Hepatocyte (in vitro differentiated cells): ENCODE measurements at regions not wholly inside any gene's neighbourhood (a gene's known extent, or its start where the extent isn't known, plus 50 kb on each side); places are given as distances from the start of the nearest gene placed in this dataset.
A peak's percentile ranks its signal among the peaks of the same experiment; 100 is the strongest.

Experiments used
- DNase-seq: peaks from one replicate; pipeline ENCODE4 v3.0.0-alpha.2; 2016; ENCODE audit warnings: low spot score
- H2AFZ ChIP-seq: fragments of 200-600 bp; sonication (generic); 2 replicates; pipeline ENCODE4 v1.6.0; 2016; ENCODE audit warnings: antibody characterized with exemption, mild to moderate bottlenecking
- H3K27ac ChIP-seq: fragments of 200-600 bp; sonication (generic); 2 replicates; pipeline ENCODE4 v1.5.1; 2016; ENCODE audit warnings: mild to moderate bottlenecking
- H3K27me3 ChIP-seq: fragments of 200-600 bp; sonication (generic); 2 replicates; pipeline ENCODE4 v1.6.1; 2016
- H3K36me3 ChIP-seq: fragments of 200-600 bp; sonication (generic); replicated peaks from 2 replicates; pipeline ENCODE4 v1.5.1; 2016; ENCODE audit warnings: low read depth; ENCODE audit not compliant: insufficient read depth
- H3K4me1 ChIP-seq: fragments of 200-600 bp; sonication (generic); 2 replicates; pipeline ENCODE4 v1.5.1; 2016; ENCODE audit warnings: mild to moderate bottlenecking, moderate library complexity; ENCODE audit not compliant: insufficient read depth
- H3K4me2 ChIP-seq: fragments of 200-600 bp; sonication (generic); 2 replicates; pipeline ENCODE4 v1.6.0; 2016
- H3K4me3 ChIP-seq: fragments of 200-600 bp; sonication (generic); 2 replicates; pipeline ENCODE4 v1.5.1; 2016; ENCODE audit warnings: mild to moderate bottlenecking
- H3K79me2 ChIP-seq: fragments of 200-600 bp; sonication (generic); 2 replicates; pipeline ENCODE4 v1.6.0; 2017; ENCODE audit warnings: mild to moderate bottlenecking
- H3K9me2 ChIP-seq: fragments of 200-600 bp; sonication (generic); replicated peaks from 2 replicates; pipeline ENCODE4 v1.6.0; 2017; ENCODE audit warnings: mild to moderate bottlenecking; ENCODE audit not compliant: insufficient read depth
- H3K9me3 ChIP-seq: fragments of 200-600 bp; sonication (generic); 2 replicates; pipeline ENCODE4 v1.5.1; 2016; ENCODE audit warnings: low read depth, mild to moderate bottlenecking
- H4K20me1 ChIP-seq: fragments of 200-600 bp; sonication (generic); 2 replicates; pipeline ENCODE4 v1.6.0; 2016; ENCODE audit warnings: mild to moderate bottlenecking; ENCODE audit not compliant: insufficient read depth, poor library complexity, severe bottlenecking
- EZH2 ChIP-seq: fragments of 200-600 bp; sonication (generic); IDR thresholded peaks from 2 replicates; pipeline ENCODE4 v1.6.1; 2016; ENCODE audit warnings: antibody characterized with exemption, mild to moderate bottlenecking, borderline replicate concordance
- EZH2phosphoT487 ChIP-seq: fragments of 200-600 bp; sonication (generic); IDR thresholded peaks from one replicate; pipeline ENCODE4 v1.6.1; 2018; ENCODE audit warnings: antibody characterized with exemption, mild to moderate bottlenecking, low read depth, moderate library complexity; ENCODE audit not compliant: unreplicated experiment, severe bottlenecking
- WGBS: methylation state at CpG from one replicate; pipeline ENCODE4 v1.1.6; 2016; ENCODE audit warnings: low lambda C conversion rate; ENCODE audit errors: missing lambda C conversion rate; 5-methylcytosine and 5-hydroxymethylcytosine counted together
- TF ChIP-seq, protein P1 (sequence below): fragments of 200-600 bp; sonication (generic); IDR thresholded peaks from 2 replicates; pipeline ENCODE4 v1.5.1; 2016; ENCODE audit warnings: antibody characterized with exemption, mild to moderate bottlenecking; ENCODE audit not compliant: poor library complexity

DNA sequence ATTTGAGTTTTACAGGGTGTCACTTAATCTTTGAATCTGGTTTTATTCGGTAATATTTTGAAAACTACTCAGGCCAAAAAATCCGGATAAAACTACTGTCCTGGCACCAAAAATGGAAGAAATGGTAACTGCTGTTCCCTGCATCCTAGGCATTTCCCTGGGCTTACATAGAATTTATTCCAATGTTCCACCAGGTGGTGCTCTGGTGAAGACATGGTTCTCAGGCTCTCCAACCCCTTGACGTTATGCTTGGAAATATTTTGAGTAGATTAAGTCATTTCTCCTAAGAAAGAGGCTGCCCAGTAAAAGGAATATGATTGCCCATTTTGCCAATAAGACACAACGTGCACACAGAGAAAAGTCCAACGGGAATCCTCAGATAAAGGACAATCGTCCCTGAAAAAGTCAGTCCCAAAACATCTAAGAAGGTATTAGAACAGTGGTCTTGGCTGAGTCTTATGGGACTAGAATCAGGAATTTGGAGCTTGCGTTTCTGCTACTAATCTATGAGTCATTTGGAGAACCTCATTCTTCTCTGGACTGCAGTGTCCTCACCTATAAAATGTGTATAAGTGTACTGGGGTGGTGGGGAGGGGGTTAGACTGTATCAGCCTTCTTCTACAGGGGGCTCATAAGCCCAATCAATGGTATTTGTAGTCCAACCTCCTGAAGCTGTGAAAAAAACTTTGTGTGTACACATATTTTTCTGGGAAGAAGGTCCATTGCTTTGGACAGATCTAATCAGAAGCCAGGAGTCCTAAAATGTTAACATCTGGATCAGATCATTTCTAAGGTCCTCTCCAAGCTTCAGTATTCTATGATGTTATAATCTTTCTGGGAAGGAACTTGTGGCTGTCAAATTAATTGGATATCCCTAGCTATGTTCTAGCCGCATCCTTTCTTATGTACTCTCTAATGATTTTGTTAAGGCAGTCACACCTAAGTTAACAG, 131.0 kb upstream of the BMP2 start:
- WGBS, result 49% methylated on average over 8 of the region's 8 CpGs
- DNase-seq, result peak; percentile 81

DNA sequence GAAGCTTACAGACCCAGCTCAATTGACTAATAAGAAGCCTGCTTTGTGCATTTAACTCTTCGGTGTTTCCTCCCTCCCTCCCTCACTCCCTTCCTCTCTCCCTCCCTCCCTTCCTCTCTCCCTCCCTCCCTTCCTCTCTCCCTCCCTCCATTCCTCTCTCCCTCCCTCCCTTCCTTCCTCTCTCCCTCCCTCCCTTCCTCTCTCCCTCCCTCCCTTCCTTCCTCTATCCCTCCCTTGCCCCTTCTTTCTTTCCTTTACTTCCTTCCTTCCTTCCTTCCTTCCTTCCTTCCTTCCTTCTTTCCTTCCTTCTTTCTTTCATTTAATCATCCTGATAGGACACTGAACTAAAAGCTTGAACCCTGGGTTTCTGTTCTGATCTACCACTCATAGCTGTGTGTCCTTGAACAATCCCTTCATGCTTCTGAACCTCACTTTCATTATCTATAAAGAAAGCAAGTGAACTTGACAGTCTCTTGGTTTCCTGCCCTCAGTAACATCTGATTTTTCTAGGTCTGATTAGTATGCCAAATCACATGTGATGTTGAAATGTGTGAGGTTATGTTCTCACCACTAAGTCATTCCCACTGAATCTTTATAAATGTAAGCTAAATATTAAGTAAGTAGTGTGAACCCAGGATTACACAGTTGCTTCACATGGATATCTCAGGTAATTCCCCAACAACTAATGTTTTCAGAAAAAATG, 132.3 kb upstream of the BMP2 start:
- H3K4me1 ChIP-seq, result peaks cover 11% of the 10 kb centered on the region
- H3K79me2 ChIP-seq, result no peaks in the 10 kb centered on the region
- H2AFZ ChIP-seq, result no peak overlapping the region
- DNase-seq, result no peak
- no peak overlapping the region for H3K27ac ChIP-seq
- no peaks in the 10 kb centered on the region for H4K20me1 ChIP-seq
- TF ChIP-seq, protein P1, sequence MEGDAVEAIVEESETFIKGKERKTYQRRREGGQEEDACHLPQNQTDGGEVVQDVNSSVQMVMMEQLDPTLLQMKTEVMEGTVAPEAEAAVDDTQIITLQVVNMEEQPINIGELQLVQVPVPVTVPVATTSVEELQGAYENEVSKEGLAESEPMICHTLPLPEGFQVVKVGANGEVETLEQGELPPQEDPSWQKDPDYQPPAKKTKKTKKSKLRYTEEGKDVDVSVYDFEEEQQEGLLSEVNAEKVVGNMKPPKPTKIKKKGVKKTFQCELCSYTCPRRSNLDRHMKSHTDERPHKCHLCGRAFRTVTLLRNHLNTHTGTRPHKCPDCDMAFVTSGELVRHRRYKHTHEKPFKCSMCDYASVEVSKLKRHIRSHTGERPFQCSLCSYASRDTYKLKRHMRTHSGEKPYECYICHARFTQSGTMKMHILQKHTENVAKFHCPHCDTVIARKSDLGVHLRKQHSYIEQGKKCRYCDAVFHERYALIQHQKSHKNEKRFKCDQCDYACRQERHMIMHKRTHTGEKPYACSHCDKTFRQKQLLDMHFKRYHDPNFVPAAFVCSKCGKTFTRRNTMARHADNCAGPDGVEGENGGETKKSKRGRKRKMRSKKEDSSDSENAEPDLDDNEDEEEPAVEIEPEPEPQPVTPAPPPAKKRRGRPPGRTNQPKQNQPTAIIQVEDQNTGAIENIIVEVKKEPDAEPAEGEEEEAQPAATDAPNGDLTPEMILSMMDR, result no peak
- TF ChIP-seq EZH2, result no peak
- no peak for TF ChIP-seq EZH2phosphoT487
- no peak overlapping the region for H3K4me2 ChIP-seq
- H3K27me3 ChIP-seq, result no peaks in the 10 kb centered on the region
- H3K36me3 ChIP-seq, result no peaks in the 10 kb centered on the region
- no peaks in the 10 kb centered on the region for H3K9me3 ChIP-seq
- H3K9me2 ChIP-seq, result no peaks in the 10 kb centered on the region
- H3K4me3 ChIP-seq, result no peak overlapping the region
- no CpG with 5 or more reads among the region's 1 CpG for WGBS

More for the DNA sequence above, 131.0 kb upstream of the BMP2 start:
- Histone ChIP-seq H3K79me2 (no peaks in the 10 kb centered on the region), H3K4me3 (no peak overlapping the region), H3K9me2 (no peaks in the 10 kb centered on the region), H3K27ac (peak overlapping the region; percentile 48), H3K27me3 (no peaks in the 10 kb centered on the region), H3K4me2 (no peak overlapping the region), H3K4me1 (peaks cover 11% of the 10 kb centered on the region), H3K36me3 (no peaks in the 10 kb centered on the region), H3K9me3 (no peaks in the 10 kb centered on the region), H4K20me1 (no peaks in the 10 kb centered on the region), H2AFZ (no peak overlapping the region)
- no peak for TF ChIP-seq EZH2phosphoT487
- TF ChIP-seq, protein P1, result peak; percentile 72

- TF ChIP-seq EZH2, result no peak
- TF ChIP-seq, protein P1, result no peak
- TF ChIP-seq EZH2phosphoT487, result no peak
- no peak overlapping the region for H3K4me3 ChIP-seq
- H3K27ac ChIP-seq, result peak overlapping the region; percentile 52
- H3K27me3 ChIP-seq, result no peaks in the 10 kb centered on the region
- H3K4me1 ChIP-seq, result peaks cover 11% of the 10 kb centered on the region
- H3K4me2 ChIP-seq, result no peak overlapping the region
- H4K20me1 ChIP-seq, result no peaks in the 10 kb centered on the region
- no peaks in the 10 kb centered on the region for H3K36me3 ChIP-seq
- H3K9me2 ChIP-seq, result no peaks in the 10 kb centered on the region
- no peak overlapping the region for H2AFZ ChIP-seq
- DNase-seq, result peak; percentile 66
- H3K9me3 ChIP-seq, result no peaks in the 10 kb centered on the region
- WGBS, result 51% methylated on average over 4 of the region's 4 CpGs
- H3K79me2 ChIP-seq, result no peaks in the 10 kb centered on the region
Measured at GRCh38 chr20:6632187-6632586, 135.3 kb upstream of the BMP2 start.
